Omental fat pad (tissue), 3 donors: ENCODE measurements at regions not wholly inside any gene's neighbourhood (a gene's known extent, or its start where the extent isn't known, plus 50 kb on each side); places are given as distances from the start of the nearest gene placed in this dataset.

Experiments
- ATAC-seq: fragments of 150-250 bp; one replicate; pipeline ENCODE4 v1.9.1; 2016; ENCODE audit warnings: mild to moderate bottlenecking, moderate library complexity; ENCODE audit not compliant: low FRiP score
- DNase-seq: peaks from one replicate; pipeline ENCODE4 v3.0.0-alpha.2; 2019; ENCODE audit warnings: low spot score
- TF ChIP-seq, protein P1 (sequence below), 3 donors: fragments of 450-650 bp; IDR thresholded peaks; one replicate each; pipeline ENCODE4 v1.5.1; 2016 to 2017; ENCODE audit warnings: antibody characterized with exemption in 3 of 3, mild to moderate bottlenecking in 3 of 3, moderate library complexity in 2 of 3

DNA sequence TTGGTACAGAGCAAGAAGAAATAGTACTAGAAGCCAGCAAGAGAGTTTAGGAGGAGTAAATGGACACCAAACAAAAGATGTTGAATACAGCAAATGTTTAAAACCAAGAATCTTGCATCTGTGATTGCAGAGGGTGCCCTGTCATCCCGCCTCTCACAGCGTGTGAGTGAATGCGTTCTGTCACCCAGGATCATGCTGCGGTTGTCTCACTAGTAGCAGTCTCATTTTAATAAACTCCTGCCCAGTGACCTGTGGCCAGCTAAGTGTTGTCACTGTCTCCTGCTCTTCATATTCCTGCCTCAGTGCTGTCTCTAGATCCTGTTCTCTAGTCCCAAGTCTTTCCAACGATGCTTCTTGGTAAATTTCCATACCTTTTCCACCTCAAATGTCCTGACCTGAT lies 584.6 kb downstream of the MCTP2 start:
- ATAC-seq, result no peak
- DNase-seq, result no peak
- TF ChIP-seq, protein P1, sequence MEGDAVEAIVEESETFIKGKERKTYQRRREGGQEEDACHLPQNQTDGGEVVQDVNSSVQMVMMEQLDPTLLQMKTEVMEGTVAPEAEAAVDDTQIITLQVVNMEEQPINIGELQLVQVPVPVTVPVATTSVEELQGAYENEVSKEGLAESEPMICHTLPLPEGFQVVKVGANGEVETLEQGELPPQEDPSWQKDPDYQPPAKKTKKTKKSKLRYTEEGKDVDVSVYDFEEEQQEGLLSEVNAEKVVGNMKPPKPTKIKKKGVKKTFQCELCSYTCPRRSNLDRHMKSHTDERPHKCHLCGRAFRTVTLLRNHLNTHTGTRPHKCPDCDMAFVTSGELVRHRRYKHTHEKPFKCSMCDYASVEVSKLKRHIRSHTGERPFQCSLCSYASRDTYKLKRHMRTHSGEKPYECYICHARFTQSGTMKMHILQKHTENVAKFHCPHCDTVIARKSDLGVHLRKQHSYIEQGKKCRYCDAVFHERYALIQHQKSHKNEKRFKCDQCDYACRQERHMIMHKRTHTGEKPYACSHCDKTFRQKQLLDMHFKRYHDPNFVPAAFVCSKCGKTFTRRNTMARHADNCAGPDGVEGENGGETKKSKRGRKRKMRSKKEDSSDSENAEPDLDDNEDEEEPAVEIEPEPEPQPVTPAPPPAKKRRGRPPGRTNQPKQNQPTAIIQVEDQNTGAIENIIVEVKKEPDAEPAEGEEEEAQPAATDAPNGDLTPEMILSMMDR (IDR thresholded peaks at IDR 0.05), result no peak

DNA sequence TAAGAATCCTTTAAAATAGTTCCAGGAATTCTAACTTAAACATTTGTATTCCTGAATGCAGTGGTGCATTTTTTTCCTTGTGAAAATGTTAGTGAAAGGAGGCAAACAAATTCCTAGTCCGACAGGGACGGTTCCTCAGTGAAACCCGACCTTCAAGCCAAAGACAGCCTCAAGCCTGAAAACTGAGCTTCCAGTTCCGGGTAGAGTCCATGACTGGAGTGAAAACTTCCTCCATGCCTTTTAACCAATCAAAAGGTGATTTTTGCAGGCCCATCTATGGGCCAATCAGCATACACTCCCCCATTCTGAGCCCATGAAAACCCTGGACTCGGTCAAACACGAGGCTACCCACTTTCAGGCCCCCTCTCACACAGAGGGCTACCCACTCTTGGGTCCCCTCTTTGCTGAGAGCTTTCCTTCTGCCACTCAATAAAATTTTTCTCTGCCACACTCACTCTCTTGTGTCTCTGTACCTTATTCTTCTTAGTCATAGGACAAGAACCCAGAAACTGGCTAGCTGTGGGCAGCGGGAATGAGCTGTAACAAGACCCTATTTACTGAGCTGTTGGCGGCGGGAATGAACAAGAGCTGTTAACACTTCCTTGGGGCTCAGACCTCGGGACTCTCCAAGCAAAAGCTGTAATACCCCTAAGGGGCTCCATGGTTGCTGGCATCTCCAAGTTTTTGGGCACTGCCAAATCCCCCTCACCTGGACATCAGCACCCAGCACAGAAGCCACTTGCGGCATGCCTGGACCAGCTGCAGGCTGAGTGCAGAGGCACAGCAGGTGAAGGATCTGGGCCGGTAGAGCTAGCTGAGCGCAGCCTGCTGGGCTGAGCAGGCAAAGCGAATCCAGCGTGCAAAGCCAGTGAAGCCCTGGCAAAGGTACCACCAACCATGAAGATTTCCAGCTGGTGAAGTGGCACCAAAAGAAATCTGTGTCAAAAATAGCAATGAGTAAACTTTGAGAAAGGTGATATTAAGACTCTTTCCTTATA lies 598.8 kb downstream of the MCTP2 start:
- no peak for ATAC-seq
- TF ChIP-seq, protein P1 (IDR thresholded peaks at IDR 0.05), result no peak

DNA sequence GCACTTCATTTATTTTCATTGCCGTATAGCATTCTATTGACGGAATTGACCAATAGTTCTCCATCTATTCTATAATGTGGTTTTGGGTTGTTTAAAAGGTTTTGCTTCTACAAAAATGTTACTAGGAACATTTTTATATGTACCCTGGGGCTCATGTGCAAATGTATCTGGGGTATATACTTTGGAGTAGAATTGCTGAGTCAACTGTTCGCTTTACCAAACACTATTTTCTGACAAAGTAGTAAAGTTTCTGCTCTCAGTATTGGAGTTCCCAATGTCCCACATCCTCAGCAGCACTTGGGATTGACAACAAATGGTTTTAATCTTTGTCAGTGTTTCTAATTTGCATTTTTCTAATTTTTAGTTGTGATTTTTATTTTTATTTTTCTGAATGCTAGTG lies 602.6 kb downstream of the MCTP2 start:
- DNase-seq (no peak), ATAC-seq (no peak)
- TF ChIP-seq, protein P1 (IDR thresholded peaks at IDR 0.05), result no peak

More for the DNA sequence above, 598.8 kb downstream of the MCTP2 start:
- no peak for DNase-seq

DNA sequence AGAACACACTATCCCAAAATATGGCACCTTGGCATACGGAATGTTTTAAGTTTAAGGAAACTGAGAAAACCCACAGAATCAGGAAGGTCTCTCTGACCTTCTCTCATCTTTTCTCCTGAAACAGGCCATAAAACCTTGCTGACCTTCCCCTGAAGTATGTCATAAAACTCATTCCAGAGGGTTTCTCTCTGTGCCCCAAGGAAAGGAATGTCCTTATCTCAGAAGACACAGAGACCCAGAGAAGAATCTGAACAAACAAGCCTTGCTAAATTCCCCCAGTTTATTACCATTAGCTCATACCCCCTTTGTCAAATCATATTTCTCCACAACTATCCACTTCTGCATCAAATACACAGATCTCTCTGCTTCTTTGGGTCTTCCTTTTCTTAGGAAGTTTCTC lies 603.1 kb downstream of the MCTP2 start:
- TF ChIP-seq, protein P1 (IDR thresholded peaks at IDR 0.05), result no peak
- ATAC-seq, result no peak
- DNase-seq, result no peak

DNA sequence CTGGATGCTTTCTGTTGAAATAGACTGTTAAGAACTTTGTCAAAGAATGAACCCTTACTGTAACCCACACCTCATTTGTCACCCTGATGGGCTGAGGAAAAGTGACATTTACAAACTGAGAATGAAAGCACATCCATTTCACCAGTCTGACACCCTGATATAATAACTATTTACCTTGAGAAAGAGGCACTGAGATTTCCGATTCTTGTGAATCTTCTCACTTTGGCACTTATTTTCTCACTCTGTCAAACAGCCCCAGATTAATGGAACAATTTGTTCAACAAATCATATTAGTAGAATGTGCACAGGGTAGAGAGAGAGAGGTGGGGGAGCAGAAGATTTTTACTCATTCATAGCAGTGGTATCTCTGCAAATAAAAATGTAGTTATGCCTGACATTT lies 606.9 kb downstream of the MCTP2 start:
- TF ChIP-seq, protein P1 (IDR thresholded peaks at IDR 0.05), result no peak
- no peak for DNase-seq
- no peak for ATAC-seq

DNA sequence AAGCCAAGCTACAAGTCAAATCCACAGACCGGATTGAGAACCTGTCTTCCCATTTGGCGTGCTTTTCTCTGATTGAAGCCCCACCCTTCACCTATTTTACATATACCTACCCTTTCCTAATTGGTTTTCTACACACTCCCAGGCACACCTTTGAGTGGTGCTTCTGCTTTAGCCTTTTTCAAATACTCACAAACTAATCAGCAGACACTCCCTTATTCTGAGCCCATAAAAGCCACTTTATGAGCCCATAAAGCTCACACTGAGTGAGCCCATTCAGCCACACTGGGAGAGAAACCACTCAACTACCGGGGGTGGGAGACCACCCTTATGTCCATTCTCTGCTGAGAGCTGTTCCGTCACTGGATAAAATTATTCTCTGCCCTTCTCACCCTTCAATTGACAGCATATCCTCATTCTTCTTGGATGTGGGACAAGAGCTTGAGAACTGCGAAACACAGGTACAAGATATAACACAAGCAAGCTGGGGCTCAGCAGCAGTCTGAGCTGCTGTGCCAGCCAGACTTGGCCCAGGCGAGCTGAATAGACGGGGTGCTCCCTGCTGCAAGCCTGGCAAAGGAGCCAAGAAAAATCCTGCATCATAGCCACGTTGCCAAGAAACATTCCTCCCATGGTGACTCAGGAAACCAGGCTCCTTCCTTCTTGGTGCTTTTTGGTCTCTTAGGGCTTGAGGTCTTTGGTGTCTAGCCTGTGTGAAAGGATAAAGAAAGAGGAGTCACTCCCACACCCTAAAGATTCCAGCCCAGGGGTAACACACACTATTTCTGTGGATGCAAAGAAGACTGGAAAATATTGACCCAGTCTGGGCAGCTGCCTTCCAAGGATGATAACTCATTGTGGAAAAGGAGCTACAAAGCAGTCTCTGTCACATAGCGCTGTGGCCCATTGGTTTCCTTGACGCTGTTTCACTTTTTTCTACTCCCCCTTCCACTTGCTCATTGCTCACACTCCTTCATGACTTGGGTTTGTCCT lies 609.7 kb downstream of the MCTP2 start:
- TF ChIP-seq, protein P1 (IDR thresholded peaks at IDR 0.05), result no peak

More for the DNA sequence above, 609.7 kb downstream of the MCTP2 start:
- DNase-seq, result no peak
- ATAC-seq, result no peak
